RWPE1 (cell line): ENCODE measurements at regions not wholly inside any gene's neighbourhood (a gene's known extent, or its start where the extent isn't known, plus 50 kb on each side); places are given as distances from the start of the nearest gene placed in this dataset.

Experiments
- CTCF ChIA-PET: fragments of 350-600 bp; sonication (Branson Sonifier 250); formaldehyde crosslinking; extraction: SDS; loops from one replicate; lab custom pipeline; 2021; lab: Yijun Ruan, JAX
- POLR2A ChIA-PET: fragments of 400-600 bp; formaldehyde crosslinking; extraction: SDS; loops from one replicate; lab custom pipeline; 2020; ENCODE audit warnings: antibody characterized with exemption; ENCODE audit not compliant: low non-redundant PET; lab: Yijun Ruan, JAX
- DNase-seq: peaks from one replicate; pipeline ENCODE4 v3.0.0; 2012; ENCODE audit warnings: low spot score
- H3K27ac ChIP-seq: fragments of 450-650 bp; 2 replicates; pipeline ENCODE4 v1.5.1; 2017
- TF ChIP-seq, protein P1 (sequence below): fragments of 450-650 bp; conservative IDR thresholded peaks from 2 replicates; pipeline ENCODE4 v1.5.1; 2017; ENCODE audit warnings: low read depth, mild to moderate bottlenecking

DNA sequence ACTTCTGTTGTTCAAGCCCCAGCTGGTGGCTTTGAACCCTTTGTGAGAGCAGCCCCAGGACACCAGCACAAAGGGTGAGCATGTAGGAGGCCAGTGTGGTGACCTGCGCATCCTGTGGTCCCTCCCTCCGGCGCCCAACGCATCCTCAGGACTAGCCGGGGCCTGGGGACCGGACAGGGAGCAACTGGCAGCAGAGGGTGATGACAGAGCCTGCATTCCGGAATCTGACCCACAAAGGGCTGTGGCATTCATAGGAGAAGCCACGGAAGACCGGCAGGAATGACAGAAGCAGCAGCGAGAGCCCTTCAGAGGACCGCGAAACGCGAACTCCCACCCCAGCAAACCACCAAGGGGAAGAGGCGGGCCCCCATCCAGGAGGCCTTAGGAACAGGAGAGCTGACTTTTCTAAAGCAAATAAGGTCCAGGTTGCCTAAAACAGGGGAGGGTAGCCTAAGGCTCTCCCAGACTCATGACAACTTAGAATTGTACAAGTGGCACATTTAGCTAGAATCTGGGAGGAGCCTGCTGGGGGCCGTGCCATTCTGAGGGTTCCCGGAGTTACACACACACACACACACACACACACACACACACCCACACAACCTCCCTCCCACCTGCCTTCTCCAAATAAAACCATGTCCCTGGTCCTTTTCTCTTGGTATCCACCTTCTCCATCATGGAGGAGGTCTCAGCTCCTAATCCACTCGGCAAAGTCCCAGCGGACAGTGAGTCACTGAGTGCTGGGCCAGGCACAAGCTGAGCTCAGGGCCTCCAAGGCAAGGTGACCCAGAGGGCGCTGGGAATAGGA lies 232.7 kb downstream of the CTTN start:
- no peak for DNase-seq
- no peak overlapping the region for H3K27ac ChIP-seq
- ChIA-PET CTCF (no interaction called here), POLR2A (interaction anchor here (0.6 kb wide), 1 partner anchor 9 kb away, joined by 3 read pairs; no protein-coding TSS in a partner anchor)
- TF ChIP-seq, protein P1, sequence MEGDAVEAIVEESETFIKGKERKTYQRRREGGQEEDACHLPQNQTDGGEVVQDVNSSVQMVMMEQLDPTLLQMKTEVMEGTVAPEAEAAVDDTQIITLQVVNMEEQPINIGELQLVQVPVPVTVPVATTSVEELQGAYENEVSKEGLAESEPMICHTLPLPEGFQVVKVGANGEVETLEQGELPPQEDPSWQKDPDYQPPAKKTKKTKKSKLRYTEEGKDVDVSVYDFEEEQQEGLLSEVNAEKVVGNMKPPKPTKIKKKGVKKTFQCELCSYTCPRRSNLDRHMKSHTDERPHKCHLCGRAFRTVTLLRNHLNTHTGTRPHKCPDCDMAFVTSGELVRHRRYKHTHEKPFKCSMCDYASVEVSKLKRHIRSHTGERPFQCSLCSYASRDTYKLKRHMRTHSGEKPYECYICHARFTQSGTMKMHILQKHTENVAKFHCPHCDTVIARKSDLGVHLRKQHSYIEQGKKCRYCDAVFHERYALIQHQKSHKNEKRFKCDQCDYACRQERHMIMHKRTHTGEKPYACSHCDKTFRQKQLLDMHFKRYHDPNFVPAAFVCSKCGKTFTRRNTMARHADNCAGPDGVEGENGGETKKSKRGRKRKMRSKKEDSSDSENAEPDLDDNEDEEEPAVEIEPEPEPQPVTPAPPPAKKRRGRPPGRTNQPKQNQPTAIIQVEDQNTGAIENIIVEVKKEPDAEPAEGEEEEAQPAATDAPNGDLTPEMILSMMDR: no peak

DNA sequence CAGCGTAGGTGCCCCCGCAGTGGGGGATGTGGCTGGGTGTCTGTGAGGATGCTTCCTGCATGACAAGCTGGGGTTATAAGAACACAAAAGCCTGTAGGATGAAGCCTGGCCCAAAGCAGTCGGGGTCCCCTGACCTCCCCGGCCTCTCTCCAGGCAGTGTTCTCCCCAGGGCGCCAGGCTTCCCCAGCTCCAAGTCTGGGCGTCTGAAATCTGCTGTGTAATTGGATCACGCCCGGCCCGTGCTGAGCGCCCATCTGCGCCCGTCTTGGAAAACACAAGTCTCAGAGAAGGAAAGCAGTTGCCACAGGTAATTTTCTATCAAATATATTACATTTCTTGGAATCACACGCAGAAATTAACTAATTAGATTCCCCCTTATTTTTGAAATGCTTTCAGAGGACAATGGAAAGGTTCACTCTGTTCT lies 233.3 kb downstream of the CTTN start:
- TF ChIP-seq, protein P1: no peak
- no peak for DNase-seq
- H3K27ac ChIP-seq: no peak overlapping the region
- ChIA-PET CTCF (no interaction called here), POLR2A (interaction anchor here (0.6 kb wide), 1 partner anchor 9 kb away, joined by 3 read pairs; no protein-coding TSS in a partner anchor)

DNA sequence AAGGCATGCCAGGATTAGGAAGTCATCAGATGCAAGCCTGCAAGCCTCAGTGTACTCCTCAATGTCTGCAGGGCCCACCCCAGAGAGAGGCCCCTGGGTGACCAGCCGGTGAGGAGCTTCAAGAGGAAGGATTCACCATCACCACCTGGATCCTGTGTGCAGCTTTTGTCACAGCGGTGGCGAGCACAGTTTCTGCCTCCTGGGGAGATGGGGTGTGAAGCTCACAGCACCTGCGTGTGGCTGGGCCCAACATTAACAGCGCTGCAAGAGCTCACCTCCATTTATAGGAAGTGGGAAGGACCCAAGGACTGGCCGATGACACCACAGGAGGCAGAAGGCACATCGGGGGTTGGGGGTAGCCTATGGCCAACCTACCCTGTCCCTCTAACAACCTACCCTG lies 235.3 kb downstream of the CTTN start:
- ChIA-PET POLR2A (no interaction called here), CTCF (no interaction called here)
- DNase-seq: no peak
- H3K27ac ChIP-seq: no peak overlapping the region
- TF ChIP-seq, protein P1: no peak

DNA sequence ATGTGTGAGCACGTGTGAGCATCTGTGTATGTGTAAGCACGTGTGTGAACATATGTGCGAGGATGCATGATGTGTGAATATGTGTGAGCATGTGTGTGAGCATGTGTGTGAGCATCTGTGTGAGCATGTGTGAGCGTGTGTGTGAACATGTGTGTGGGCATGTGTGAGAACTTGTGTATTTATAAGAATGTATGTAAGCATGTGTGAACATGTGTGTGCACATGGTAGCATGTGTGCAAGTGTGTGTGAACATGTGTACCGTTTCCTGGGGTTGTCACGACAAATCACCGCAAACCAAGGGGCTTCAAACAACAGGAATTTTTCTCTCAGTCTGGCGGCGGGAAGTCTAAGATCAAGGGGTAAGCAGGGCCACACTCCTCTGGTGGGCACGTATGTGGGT lies 238.3 kb downstream of the CTTN start:
- ChIA-PET CTCF (no interaction called here), POLR2A (no interaction called here)
- DNase-seq: no peak
- TF ChIP-seq, protein P1: no peak
- H3K27ac ChIP-seq: no peak overlapping the region

DNA sequence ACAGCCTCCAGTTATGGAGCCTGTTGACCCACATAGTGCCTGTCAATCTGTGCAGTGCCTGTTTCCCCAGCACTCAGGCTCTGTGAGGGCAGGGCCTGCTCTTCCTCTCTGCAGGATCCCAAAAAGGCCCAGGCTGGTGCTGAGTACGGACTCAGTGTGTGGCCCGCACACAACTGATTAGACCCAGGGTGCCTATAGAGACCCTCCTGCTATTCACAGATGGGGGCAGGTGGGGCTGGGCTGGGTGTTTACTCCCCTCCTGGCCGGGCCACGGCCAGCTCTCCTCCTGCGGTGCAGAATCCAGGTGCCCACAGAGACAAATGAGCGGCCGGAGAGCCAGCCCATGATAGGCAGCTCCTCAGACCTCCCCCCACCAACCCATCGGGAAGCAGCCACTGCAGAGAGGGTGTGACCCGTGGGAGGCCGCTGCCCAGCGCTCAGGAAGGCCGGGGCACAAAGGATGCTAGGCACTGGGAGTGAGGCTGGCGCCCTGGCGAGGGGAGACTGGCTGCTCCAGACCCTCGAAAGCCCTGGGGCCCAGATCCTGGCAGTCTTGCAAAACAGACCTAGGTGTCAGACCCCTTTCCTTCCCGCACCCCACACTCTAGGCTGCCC lies 239.0 kb downstream of the CTTN start:
- ChIA-PET CTCF (no interaction called here), POLR2A (no interaction called here)
- H3K27ac ChIP-seq: no peak overlapping the region
- no peak for DNase-seq
- TF ChIP-seq, protein P1: no peak

DNA sequence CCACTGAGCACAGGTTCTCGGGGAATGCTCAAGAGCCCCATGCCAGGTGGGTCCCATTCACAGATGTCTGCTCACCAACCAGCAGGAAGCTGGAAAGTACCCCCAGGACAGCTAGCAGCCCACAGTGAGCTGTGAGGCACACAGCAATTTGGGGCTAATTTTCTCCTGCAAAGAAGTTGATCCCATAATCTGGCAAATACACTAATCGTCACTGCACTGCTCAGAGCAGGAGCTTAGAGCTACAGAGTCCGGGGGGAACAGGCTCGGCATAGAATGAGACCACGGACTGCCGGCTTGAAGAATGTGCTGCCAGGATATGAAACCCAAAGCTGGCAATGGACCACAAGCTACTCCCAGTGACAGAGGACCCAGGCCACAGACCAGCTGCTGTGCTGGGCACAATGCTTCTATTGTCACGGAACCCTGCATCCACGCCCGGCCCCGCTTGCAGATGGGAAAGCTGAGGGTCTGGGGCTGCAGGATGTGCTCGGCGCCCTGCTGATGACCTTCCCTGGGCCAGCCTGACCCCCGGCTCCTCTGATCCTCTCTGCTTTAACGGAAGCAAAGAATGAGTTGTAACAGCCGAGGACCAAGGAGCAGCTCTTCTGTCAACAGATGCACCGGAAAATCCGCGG lies 239.7 kb downstream of the CTTN start:
- no peak overlapping the region for H3K27ac ChIP-seq
- TF ChIP-seq, protein P1: no peak
- CTCF ChIA-PET: no interaction called here
- POLR2A ChIA-PET: no interaction called here
- DNase-seq: no peak
